ENCODE measurements at regions not wholly inside any gene's neighbourhood (a gene's known extent, or its start where the extent isn't known, plus 50 kb on each side); places are given as distances from the start of the nearest gene placed in this dataset.

- TF ChIP-seq ZNF3 (CRISPR knock-in tag; IDR thresholded peaks at IDR 0.05) (no peak), CLOCK (CRISPR knock-in tag; IDR thresholded peaks at IDR 0.05; ENCODE audit: borderline replicate concordance) (no peak), MXI1 (IDR thresholded peaks at IDR 0.05; ENCODE audit: low read depth, low read length) (no peak), REST (IDR thresholded peaks at IDR 0.05; ENCODE audit: borderline replicate concordance) (no peak), REST (CRISPR knock-in tag; IDR thresholded peaks at IDR 0.05; ENCODE audit: low read depth) (no peak), RBM17 (IDR thresholded peaks at IDR 0.05; ENCODE audit: borderline replicate concordance, low read depth, low read length) (no peak), ZSCAN29 (IDR thresholded peaks at IDR 0.05) (no peak), RREB1 (CRISPR knock-in tag; IDR thresholded peaks at IDR 0.05) (no peak)
Measured at GRCh38 chr6:119965900-119966299, 616.3 kb upstream of the MAN1A1 start.
